ENCODE measurements at regions not wholly inside any gene's neighbourhood (a gene's known extent, or its start where the extent isn't known, plus 50 kb on each side); places are given as distances from the start of the nearest gene placed in this dataset.
A peak's percentile ranks its signal among the peaks of the same experiment; 100 is the strongest.

DNA sequence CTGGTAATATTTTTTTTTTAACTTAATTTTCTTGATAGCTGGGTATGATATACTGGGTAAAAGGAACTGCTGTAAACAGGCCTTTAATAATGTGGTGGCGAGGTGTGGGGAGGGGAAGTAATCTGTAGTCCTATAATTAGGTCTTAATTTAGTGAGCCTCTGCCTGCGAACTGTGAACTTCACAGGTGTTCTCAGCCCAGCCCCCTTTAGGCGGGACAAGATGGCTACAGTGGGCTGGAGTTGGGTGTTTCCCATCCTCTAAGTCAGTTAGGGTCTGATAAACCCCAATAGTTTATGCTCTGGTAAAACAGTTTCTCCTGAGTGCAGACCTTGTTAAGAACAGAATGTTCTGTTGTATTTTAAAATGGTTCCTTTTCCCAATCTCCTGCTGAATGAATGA is 97.6 kb upstream of the SERP2 start:
- Histone ChIP-seq H3K18ac (ENCODE audit: extremely low read depth, low read length) (no peak overlapping the region), H4K20me1 (replicated peaks in 1 of 2; ENCODE audit: control insufficient read depth in 1 of 2, insufficient read depth in 2 of 2, low read length in 2 of 2) (no peaks in the 10 kb centered on the region), H3K4me3 (ENCODE audit: extremely low read depth in 1 of 4, insufficient read depth in 2 of 4, low read depth in 3 of 4, low read length in 4 of 4) (no peak overlapping the region), H3K79me1 (ENCODE audit: low read depth, low read length) (no peaks in the 10 kb centered on the region), H3K79me2 (ENCODE audit: control insufficient read depth in 1 of 2, insufficient read depth in 2 of 2, low read length in 2 of 2) (no peaks in the 10 kb centered on the region), H4K91ac (replicated peaks; ENCODE audit: insufficient read length, low read length) (no peak overlapping the region), H2BK12ac (ENCODE audit: low read depth, low read length) (no peak overlapping the region), H4K8ac (ENCODE audit: extremely low read depth, insufficient read depth, low read length) (no peak overlapping the region), H4K5ac (ENCODE audit: insufficient read length, low read depth, low read length) (no peak overlapping the region), H3K36me3 (ENCODE audit: control insufficient read depth in 2 of 4, insufficient read depth in 4 of 4, low read length in 3 of 4) (no peaks in the 10 kb centered on the region), H3K14ac (ENCODE audit: insufficient read length) (no peak overlapping the region), H3K4me2 (ENCODE audit: insufficient read depth in 1 of 2, low read depth in 2 of 2, low read length in 2 of 2) (no peak overlapping the region), H3K23me2 (ENCODE audit: low read depth, low read length) (no peaks in the 10 kb centered on the region), H2BK5ac (ENCODE audit: low read depth, low read length) (no peak overlapping the region), H2AFZ (ENCODE audit: low read length) (peak overlapping the region; percentile 55; the same call in 1 of the 2 replicates), H2BK120ac (replicated peaks; ENCODE audit: low read depth, low read length) (no peak overlapping the region), H2AK5ac (ENCODE audit: low read depth, low read length) (no peak overlapping the region), H3K4ac (replicated peaks; ENCODE audit: insufficient read length, low read depth, low read length) (no peak overlapping the region), H3K9me3 (ENCODE audit: insufficient read depth in 2 of 2, low read depth in 1 of 2, low read length in 1 of 2) (no peaks in the 10 kb centered on the region), H3K23ac (ENCODE audit: insufficient read length) (no peak overlapping the region), H3K56ac (replicated peaks; ENCODE audit: insufficient read length, low read depth, low read length) (no peak overlapping the region), H2BK20ac (ENCODE audit: low read length) (no peak overlapping the region), H3K4me1 (replicated peaks in 1 of 4; ENCODE audit: control insufficient read depth in 3 of 4, insufficient read depth in 4 of 4, low read length in 3 of 4) (no peaks in the 10 kb centered on the region), H3K27ac (ENCODE audit: low read depth, low read length) (no peak overlapping the region), H2BK15ac (ENCODE audit: low read length) (no peak overlapping the region), H3K27me3 (replicated peaks in 1 of 4; ENCODE audit: control insufficient read depth in 3 of 4, extremely low read depth in 1 of 4, insufficient read depth in 3 of 4, low read length in 3 of 4) (no peaks in the 10 kb centered on the region), H3K9ac (replicated peaks in 1 of 4; ENCODE audit: extremely low read depth in 1 of 4, low read depth in 3 of 4, low read length in 3 of 4) (no peak overlapping the region)
- ChIA-PET CTCF (ENCODE audit: partially characterized antibody) (no interaction called here), POLR2A (ENCODE audit: partially characterized antibody) (interaction anchor here (1.0 kb wide), 1 partner anchor 612 kb away, joined by 3 read pairs; no protein-coding TSS in a partner anchor)
- 72% methylated on average over 3 of the region's 3 CpGs; no CpG with 5 or more reads in 1 of the 2 experiments for WGBS, 2 experiments (ENCODE audit: extremely low coverage in 1 of 2, insufficient coverage in 1 of 2, insufficient read length in 1 of 2, insufficient replicate concordance in 2 of 2, low coverage in 1 of 2, low lambda C conversion rate in 2 of 2, missing lambda C conversion rate in 1 of 2)
- no peak for DNase-seq (ENCODE audit: low read depth in 1 of 2, low spot score in 2 of 2)
- no peak for FAIRE-seq
- TF ChIP-seq JUND (IDR thresholded peaks at IDR 0.05; ENCODE audit: low read length) = no peak
- no peak for TF ChIP-seq RFX5 (IDR thresholded peaks at IDR 0.05; ENCODE audit: borderline replicate concordance, low read depth, low read length)
- TF ChIP-seq SRF (IDR thresholded peaks at IDR 0.05; ENCODE audit: low read depth, low read length) = no peak
- TF ChIP-seq EZH2 (IDR thresholded peaks at IDR 0.05; ENCODE audit: low read depth, low read length, severe bottlenecking) = no peak
- TF ChIP-seq SP1 (IDR thresholded peaks at IDR 0.05; ENCODE audit: low read depth, low read length) = no peak
- no peak for TF ChIP-seq BCL11A (IDR thresholded peaks at IDR 0.05; ENCODE audit: low read depth in 2 of 2, low read length in 2 of 2)
- no peak for TF ChIP-seq HDAC2 (IDR thresholded peaks at IDR 0.05; ENCODE audit: borderline replicate concordance in 1 of 2, low read depth in 2 of 2, low read length in 2 of 2)
- TF ChIP-seq SP4 (IDR thresholded peaks at IDR 0.05; ENCODE audit: low read length) = no peak
- TF ChIP-seq KDM5A (IDR thresholded peaks at IDR 0.05; ENCODE audit: low read length) = no peak
- TF ChIP-seq GABPA (IDR thresholded peaks at IDR 0.05; ENCODE audit: borderline replicate concordance, insufficient read depth, low read length) = no peak
- no peak for TF ChIP-seq RNF2 (IDR thresholded peaks at IDR 0.05; ENCODE audit: borderline replicate concordance, low read depth, low read length, missing control alignments, poor library complexity, severe bottlenecking)
- no peak for TF ChIP-seq SIRT6 (IDR thresholded peaks at IDR 0.05; ENCODE audit: low read length)
- TF ChIP-seq, protein P1, sequence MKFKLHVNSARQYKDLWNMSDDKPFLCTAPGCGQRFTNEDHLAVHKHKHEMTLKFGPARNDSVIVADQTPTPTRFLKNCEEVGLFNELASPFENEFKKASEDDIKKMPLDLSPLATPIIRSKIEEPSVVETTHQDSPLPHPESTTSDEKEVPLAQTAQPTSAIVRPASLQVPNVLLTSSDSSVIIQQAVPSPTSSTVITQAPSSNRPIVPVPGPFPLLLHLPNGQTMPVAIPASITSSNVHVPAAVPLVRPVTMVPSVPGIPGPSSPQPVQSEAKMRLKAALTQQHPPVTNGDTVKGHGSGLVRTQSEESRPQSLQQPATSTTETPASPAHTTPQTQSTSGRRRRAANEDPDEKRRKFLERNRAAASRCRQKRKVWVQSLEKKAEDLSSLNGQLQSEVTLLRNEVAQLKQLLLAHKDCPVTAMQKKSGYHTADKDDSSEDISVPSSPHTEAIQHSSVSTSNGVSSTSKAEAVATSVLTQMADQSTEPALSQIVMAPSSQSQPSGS (IDR thresholded peaks at IDR 0.05; ENCODE audit: low read length) = no peak
